ENCODE measurements at regions not wholly inside any gene's neighbourhood (a gene's known extent, or its start where the extent isn't known, plus 50 kb on each side); places are given as distances from the start of the nearest gene placed in this dataset.

GRCh38 chr17:65477600-65477999, 83.8 kb downstream of the AXIN2 start:
- no peak for DNase-seq (ENCODE audit: low spot score)
- intact Hi-C loops (cut with DNase I): no loop called here

- intact Hi-C loops (cut with DNase I): no loop called here
- no peak for DNase-seq (ENCODE audit: low spot score)
Observed at GRCh38 chr17:65474660-65475059, 86.8 kb downstream of the AXIN2 start.

- DNase-seq (ENCODE audit: low spot score): no peak
- intact Hi-C loops (cut with DNase I): no loop called here
Observed at GRCh38 chr17:65473985-65474384, 87.5 kb downstream of the AXIN2 start.

- no peak for DNase-seq (ENCODE audit: low spot score)
Observed at GRCh38 chr17:65473363-65473762, 88.1 kb downstream of the AXIN2 start.

GRCh38 chr17:65472666-65473309, 88.7 kb downstream of the AXIN2 start:
- intact Hi-C loops (cut with DNase I): no loop called here
- DNase-seq (ENCODE audit: low spot score): no peak

More at GRCh38 chr17:65473363-65473762, 88.1 kb downstream of the AXIN2 start:
- intact Hi-C loops (cut with DNase I): no loop called here

- intact Hi-C loops (cut with DNase I): no loop called here
- DNase-seq (ENCODE audit: low spot score): no peak
Observed at GRCh38 chr17:65470783-65471182, 90.7 kb downstream of the AXIN2 start.

GRCh38 chr17:65468321-65468720, 93.1 kb downstream of the AXIN2 start:
- intact Hi-C loops (cut with DNase I): no loop called here
- no peak for DNase-seq (ENCODE audit: low spot score)

GRCh38 chr17:65467156-65467555, 94.3 kb downstream of the AXIN2 start:
- DNase-seq (ENCODE audit: low spot score): no peak
- intact Hi-C loops (cut with DNase I): no loop called here

- intact Hi-C loops (cut with DNase I): no loop called here
- no peak for DNase-seq (ENCODE audit: low spot score)
Observed at GRCh38 chr17:65466547-65466946, 94.9 kb downstream of the AXIN2 start.

- no peak for DNase-seq (ENCODE audit: low spot score)
- intact Hi-C loops (cut with DNase I): no loop called here
Observed at GRCh38 chr17:65463242-65463641, 98.2 kb downstream of the AXIN2 start.

GRCh38 chr17:65459677-65460347, 101.6 kb downstream of the AXIN2 start:
- DNase-seq (ENCODE audit: low spot score): no peak
- intact Hi-C loops (cut with DNase I): loop anchor here (5.0 to 10.0 kb wide), 3 partner anchors 335 to 705 kb away; no protein-coding TSS in a partner anchor

GRCh38 chr17:65457635-65458257, 103.7 kb downstream of the AXIN2 start:
- intact Hi-C loops (cut with DNase I): loop anchor here (2.0 to 10.0 kb wide), 4 partner anchors 99 to 707 kb away; no protein-coding TSS in a partner anchor
- no peak for DNase-seq (ENCODE audit: low spot score)

GRCh38 chr17:65457183-65457582, 104.3 kb downstream of the AXIN2 start:
- intact Hi-C loops (cut with DNase I): loop anchor here (2.0 to 10.0 kb wide), 4 partner anchors 100 to 708 kb away; no protein-coding TSS in a partner anchor
- DNase-seq (ENCODE audit: low spot score): no peak

GRCh38 chr17:65456368-65457151, 104.9 kb downstream of the AXIN2 start:
- DNase-seq (ENCODE audit: low spot score): no peak
- intact Hi-C loops (cut with DNase I): loop anchor here (2.0 to 10.0 kb wide), 4 partner anchors 100 to 708 kb away; no protein-coding TSS in a partner anchor

- DNase-seq (ENCODE audit: low spot score): no peak
- intact Hi-C loops (cut with DNase I): loop anchor here (2.0 to 10.0 kb wide), 4 partner anchors 101 to 709 kb away; no protein-coding TSS in a partner anchor
Observed at GRCh38 chr17:65455972-65456343, 105.5 kb downstream of the AXIN2 start.

- intact Hi-C loops (cut with DNase I): loop anchor here (5.0 to 10.0 kb wide), 3 partner anchors 339 to 709 kb away; no protein-coding TSS in a partner anchor
- no peak for DNase-seq (ENCODE audit: low spot score)
Observed at GRCh38 chr17:65455154-65455971, 106.1 kb downstream of the AXIN2 start.

- no peak for DNase-seq (ENCODE audit: low spot score)
- intact Hi-C loops (cut with DNase I): loop anchor here (10.0 kb wide), 2 partner anchors 341 to 711 kb away; no protein-coding TSS in a partner anchor
Observed at GRCh38 chr17:65453204-65453931, 108.1 kb downstream of the AXIN2 start.

- intact Hi-C loops (cut with DNase I): no loop called here
Observed at GRCh38 chr17:65449495-65449894, 112.0 kb downstream of the AXIN2 start.

More at GRCh38 chr17:65449495-65449894, 112.0 kb downstream of the AXIN2 start:
- no peak for DNase-seq (ENCODE audit: low spot score)

Data from cardiac septum (tissue), 1 donor.